ENCODE measurements at regions not wholly inside any gene's neighbourhood (a gene's known extent, or its start where the extent isn't known, plus 50 kb on each side); places are given as distances from the start of the nearest gene placed in this dataset.

- Histone ChIP-seq H3K27me3 (ENCODE audit: insufficient read depth) (no peaks in the 10 kb centered on the region), H3K4me1 (ENCODE audit: control insufficient read depth in 1 of 2, insufficient read depth in 2 of 2, low read depth in 1 of 2, low read length in 1 of 2) (no peaks in the 10 kb centered on the region), H3K9me2 (no peaks in the 10 kb centered on the region), H3K4me3 (ENCODE audit: low read depth in 2 of 2, low read length in 1 of 2) (no peak overlapping the region), H3K9me3 (no peaks in the 10 kb centered on the region), H3K27ac (ENCODE audit: low read depth in 2 of 2, low read length in 1 of 2) (no peak overlapping the region), H2AFZ (ENCODE audit: low read depth) (no peak overlapping the region), H3K9ac (no peak overlapping the region), H4K20me1 (ENCODE audit: insufficient read depth) (no peaks in the 10 kb centered on the region), H3K36me3 (replicated peaks in 1 of 2; ENCODE audit: control insufficient read depth in 1 of 2, insufficient read depth in 2 of 2, low read length in 1 of 2) (no peaks in the 10 kb centered on the region), H3F3A (replicated peaks; ENCODE audit: insufficient read depth) (no peaks in the 10 kb centered on the region), H3K79me2 (ENCODE audit: insufficient read depth) (no peaks in the 10 kb centered on the region), H3K4me2 (no peak overlapping the region)
- TF ChIP-seq NRF1 (IDR thresholded peaks at IDR 0.05; ENCODE audit: low read depth, low read length) = no peak
- no peak for TF ChIP-seq REST (IDR thresholded peaks at IDR 0.05; ENCODE audit: low read depth, low read length)
- TF ChIP-seq CHD2 (IDR thresholded peaks at IDR 0.05; ENCODE audit: low read length, partially characterized antibody) = no peak
- TF ChIP-seq POLR2AphosphoS5 (IDR thresholded peaks at IDR 0.05; ENCODE audit: low read depth, low read length) = no peak
- TF ChIP-seq FOXM1 (IDR thresholded peaks at IDR 0.05; ENCODE audit: low read depth) = no peak
- no peak for TF ChIP-seq MEF2A (IDR thresholded peaks at IDR 0.05; ENCODE audit: borderline replicate concordance, low read depth)
- TF ChIP-seq USF2 (IDR thresholded peaks at IDR 0.05; ENCODE audit: borderline replicate concordance, low read depth, low read length) = no peak
- no peak for TF ChIP-seq EP300 (IDR thresholded peaks at IDR 0.05; ENCODE audit: borderline replicate concordance in 1 of 2, low read depth in 1 of 2, low read length in 1 of 2)
- TF ChIP-seq TAF1 (IDR thresholded peaks at IDR 0.05; ENCODE audit: borderline replicate concordance, low read depth, low read length) = no peak
- no peak for TF ChIP-seq TCF12 (IDR thresholded peaks at IDR 0.05)
- no peak for TF ChIP-seq RAD21 (IDR thresholded peaks at IDR 0.05; ENCODE audit: low read length)
- DNase-seq = no peak
- ChIA-PET POLR2A (no interaction called here), CTCF (no interaction called here)
- 35% methylated on average over 3 of the region's 3 CpGs for WGBS (ENCODE audit: low lambda C conversion rate)
Measured at GRCh38 chr2:185638771-185639170, 99.8 kb upstream of the FSIP2 start.

- 71% methylated on average over 1 of the region's 1 CpG for WGBS (ENCODE audit: low lambda C conversion rate)
- TF ChIP-seq YY1 (IDR thresholded peaks at IDR 0.05; ENCODE audit: low read depth) = no peak
- no peak for TF ChIP-seq FOSL2 (IDR thresholded peaks at IDR 0.05; ENCODE audit: borderline replicate concordance, low read depth)
- no peak for TF ChIP-seq TAF1 (IDR thresholded peaks at IDR 0.05; ENCODE audit: borderline replicate concordance, low read depth, low read length)
- TF ChIP-seq SIN3A (IDR thresholded peaks at IDR 0.05; ENCODE audit: borderline replicate concordance, low read depth, low read length) = no peak
- no peak for TF ChIP-seq CTCF (IDR thresholded peaks at IDR 0.05)
- TF ChIP-seq CHD2 (IDR thresholded peaks at IDR 0.05; ENCODE audit: low read length, partially characterized antibody) = no peak
- no peak for TF ChIP-seq SMC3 (IDR thresholded peaks at IDR 0.05; ENCODE audit: low read depth, low read length)
- TF ChIP-seq GATA2 (CRISPR knock-in tag; IDR thresholded peaks at IDR 0.05) = no peak
- POLR2A ChIA-PET = interaction anchor here (0.6 kb wide), 1 partner anchor 138 kb away, joined by 3 read pairs; no protein-coding TSS in a partner anchor
Measured at GRCh38 chr2:185640588-185640987, 98.0 kb upstream of the FSIP2 start.

More at GRCh38 chr2:185640588-185640987, 98.0 kb upstream of the FSIP2 start:
- H2AFZ ChIP-seq (ENCODE audit: low read depth) = no peak overlapping the region
- H3K9me2 ChIP-seq = no peaks in the 10 kb centered on the region
- H3K27ac ChIP-seq (ENCODE audit: low read depth in 2 of 2, low read length in 1 of 2) = no peak overlapping the region
- no peaks in the 10 kb centered on the region for H3K36me3 ChIP-seq (replicated peaks in 1 of 2; ENCODE audit: control insufficient read depth in 1 of 2, insufficient read depth in 2 of 2, low read length in 1 of 2)
- no peaks in the 10 kb centered on the region for H4K20me1 ChIP-seq (ENCODE audit: insufficient read depth)
- H3F3A ChIP-seq (replicated peaks; ENCODE audit: insufficient read depth) = no peaks in the 10 kb centered on the region
- no peaks in the 10 kb centered on the region for H3K27me3 ChIP-seq (ENCODE audit: insufficient read depth)
- CTCF ChIA-PET = no interaction called here
- H3K4me2 ChIP-seq = no peak overlapping the region
- H3K9ac ChIP-seq = no peak overlapping the region
- no peaks in the 10 kb centered on the region for H3K9me3 ChIP-seq
- no peaks in the 10 kb centered on the region for H3K79me2 ChIP-seq (ENCODE audit: insufficient read depth)
- H3K4me3 ChIP-seq (ENCODE audit: low read depth in 2 of 2, low read length in 1 of 2) = no peak overlapping the region
- no peaks in the 10 kb centered on the region for H3K4me1 ChIP-seq (ENCODE audit: control insufficient read depth in 1 of 2, insufficient read depth in 2 of 2, low read depth in 1 of 2, low read length in 1 of 2)
- no peak for DNase-seq
